HFFc6 (cell line): ENCODE measurements at regions not wholly inside any gene's neighbourhood (a gene's known extent, or its start where the extent isn't known, plus 50 kb on each side); places are given as distances from the start of the nearest gene placed in this dataset.

Experiments used
- DNase-seq: peaks from one replicate; pipeline ENCODE4 v3.0.0-alpha.2; 2018
- H3K27ac Mint-ChIP-seq: 2 replicates; pipeline ENCODE4 v1.8.0; 2020; ENCODE audit warnings: mild to moderate bottlenecking, mixed read lengths
- H3K27me3 Mint-ChIP-seq: 2 replicates; pipeline ENCODE4 v1.8.0; 2021; ENCODE audit warnings: mild to moderate bottlenecking, moderate library complexity, mixed read lengths; ENCODE audit not compliant: insufficient read depth
- H3K36me3 Mint-ChIP-seq: 2 replicates; pipeline ENCODE4 v1.8.0; 2021; ENCODE audit warnings: low read depth, mixed read lengths
- H3K4me1 Mint-ChIP-seq: 2 replicates; pipeline ENCODE4 v1.8.0; 2020; ENCODE audit warnings: low read depth, mixed read lengths
- H3K4me3 Mint-ChIP-seq: 2 replicates; pipeline ENCODE4 v1.8.0; 2020; ENCODE audit warnings: mild to moderate bottlenecking, moderate library complexity, mixed read lengths
- H3K9me3 Mint-ChIP-seq: 2 replicates; pipeline ENCODE4 v1.8.0; 2020; ENCODE audit warnings: mild to moderate bottlenecking, mixed read lengths
- CTCF ChIP-seq: fragments of 200-600 bp; sonication (generic); IDR thresholded peaks from 2 replicates; pipeline ENCODE4 v1.5.0; 2021; ENCODE audit warnings: antibody characterized with exemption, mild to moderate bottlenecking

GRCh38 chrX:567891-568290 is 62.7 kb upstream of the SHOX start:
- Mint-ChIP-seq H3K4me3 (no peak overlapping the region), H3K27ac (no peak overlapping the region)

GRCh38 chrX:568311-568710 is 62.3 kb upstream of the SHOX start:
- H3K36me3 Mint-ChIP-seq: no peaks in the 10 kb centered on the region

More at GRCh38 chrX:567891-568290, 62.7 kb upstream of the SHOX start:
- TF ChIP-seq CTCF: no peak
- Mint-ChIP-seq H3K9me3 (peaks cover 7% of the 10 kb centered on the region), H3K4me1 (no peaks in the 10 kb centered on the region), H3K27me3 (peaks cover 4% of the 10 kb centered on the region), H3K36me3 (no peaks in the 10 kb centered on the region)
- DNase-seq: no peak

GRCh38 chrX:572538-573124 is 58.0 kb upstream of the SHOX start:
- Mint-ChIP-seq H3K27me3 (peaks cover 4% of the 10 kb centered on the region), H3K9me3 (peaks cover 11% of the 10 kb centered on the region)

More at GRCh38 chrX:568311-568710, 62.3 kb upstream of the SHOX start:
- Mint-ChIP-seq H3K4me3 (no peak overlapping the region), H3K4me1 (no peaks in the 10 kb centered on the region), H3K27me3 (peaks cover 4% of the 10 kb centered on the region), H3K9me3 (peaks cover 7% of the 10 kb centered on the region), H3K27ac (no peak overlapping the region)
- DNase-seq: no peak
- TF ChIP-seq CTCF: no peak

GRCh38 chrX:574251-574650 is 56.3 kb upstream of the SHOX start:
- Mint-ChIP-seq H3K27me3 (peaks cover 4% of the 10 kb centered on the region), H3K27ac (no peak overlapping the region), H3K36me3 (no peaks in the 10 kb centered on the region), H3K4me1 (no peaks in the 10 kb centered on the region), H3K9me3 (peaks cover 11% of the 10 kb centered on the region), H3K4me3 (no peak overlapping the region)
- DNase-seq: no peak
- TF ChIP-seq CTCF: no peak

More at GRCh38 chrX:572538-573124, 58.0 kb upstream of the SHOX start:
- TF ChIP-seq CTCF: no peak
- no peak overlapping the region for H3K27ac Mint-ChIP-seq
- DNase-seq: no peak
- H3K36me3 Mint-ChIP-seq: no peaks in the 10 kb centered on the region
- no peaks in the 10 kb centered on the region for H3K4me1 Mint-ChIP-seq
- no peak overlapping the region for H3K4me3 Mint-ChIP-seq

GRCh38 chrX:574830-575229 is 55.8 kb upstream of the SHOX start:
- peaks cover 4% of the 10 kb centered on the region for H3K27me3 Mint-ChIP-seq
- H3K4me1 Mint-ChIP-seq: no peaks in the 10 kb centered on the region
- H3K9me3 Mint-ChIP-seq: peaks cover 11% of the 10 kb centered on the region
- H3K36me3 Mint-ChIP-seq: no peaks in the 10 kb centered on the region
- H3K4me3 Mint-ChIP-seq: no peak overlapping the region
- no peak for TF ChIP-seq CTCF
- H3K27ac Mint-ChIP-seq: no peak overlapping the region
- DNase-seq: no peak
